GM21576 (cell line): ENCODE measurements at regions not wholly inside any gene's neighbourhood (a gene's known extent, or its start where the extent isn't known, plus 50 kb on each side); places are given as distances from the start of the nearest gene placed in this dataset.
"Not testable (repeated sequence)": the region's sequence is repeated elsewhere in the genome, so short reads cannot be mapped to it uniquely, and the experiment has no call there.

Source experiments
- ATAC-seq: cut with Tn5 transposase; IDR thresholded peaks from one replicate; pipeline ENCODE4 v1.9.1; 2021; ENCODE audit warnings: mild to moderate bottlenecking, moderate library complexity; ENCODE audit not compliant: unreplicated experiment

GRCh38 chr5:96175090-96175489, 213.4 kb upstream of the ELL2 start:
- no peak for ATAC-seq

GRCh38 chr5:96173366-96173765, 211.7 kb upstream of the ELL2 start:
- ATAC-seq: no peak

GRCh38 chr5:96172436-96172835, 210.8 kb upstream of the ELL2 start:
- ATAC-seq: no peak

GRCh38 chr5:96171973-96172372, 210.3 kb upstream of the ELL2 start:
- not testable (repeated sequence) for ATAC-seq

- ATAC-seq: not testable (repeated sequence)
These were observed 209.0 kb upstream of the ELL2 start for GRCh38 chr5:96170481-96171125.

- not testable (repeated sequence) for ATAC-seq
These were observed 207.2 kb upstream of the ELL2 start for GRCh38 chr5:96168833-96169232.

GRCh38 chr5:96159043-96159442, 197.4 kb upstream of the ELL2 start:
- no peak for ATAC-seq

- ATAC-seq: no peak
These were observed 196.2 kb upstream of the ELL2 start for GRCh38 chr5:96157841-96158291.

- ATAC-seq: no peak
These were observed 195.6 kb upstream of the ELL2 start for GRCh38 chr5:96157077-96157780.

- ATAC-seq: no peak
These were observed 193.5 kb upstream of the ELL2 start for GRCh38 chr5:96155147-96155546.

- no peak for ATAC-seq
These were observed 190.2 kb upstream of the ELL2 start for GRCh38 chr5:96151891-96152290.

GRCh38 chr5:96150007-96150406, 188.4 kb upstream of the ELL2 start:
- no peak for ATAC-seq

GRCh38 chr5:96149546-96149945, 187.9 kb upstream of the ELL2 start:
- ATAC-seq: no peak

- ATAC-seq: no peak
These were observed 187.4 kb upstream of the ELL2 start for GRCh38 chr5:96149021-96149420.

- ATAC-seq: no peak
These were observed 186.7 kb upstream of the ELL2 start for GRCh38 chr5:96148376-96148775.

- ATAC-seq: no peak
These were observed 186.2 kb upstream of the ELL2 start for GRCh38 chr5:96147866-96148265.

- ATAC-seq: no peak
These were observed 185.0 kb upstream of the ELL2 start for GRCh38 chr5:96146675-96147074.

GRCh38 chr5:96144289-96144688, 182.6 kb upstream of the ELL2 start:
- ATAC-seq: no peak

- ATAC-seq: no peak
These were observed 181.8 kb upstream of the ELL2 start for GRCh38 chr5:96143450-96143849.

GRCh38 chr5:96142786-96143434, 181.3 kb upstream of the ELL2 start:
- ATAC-seq: no peak

GRCh38 chr5:96142184-96142781, 180.6 kb upstream of the ELL2 start:
- ATAC-seq: no peak

GRCh38 chr5:96141749-96142148, 180.1 kb upstream of the ELL2 start:
- no peak for ATAC-seq
